SKM-1 (cell line): ENCODE measurements at regions not wholly inside any gene's neighbourhood (a gene's known extent, or its start where the extent isn't known, plus 50 kb on each side); places are given as distances from the start of the nearest gene placed in this dataset.

Experiments used
- DNase-seq: peaks from one replicate; lab custom pipeline; 2025; ENCODE audit not compliant: unreplicated experiment; lab: John Stamatoyannopoulos, UW

DNA sequence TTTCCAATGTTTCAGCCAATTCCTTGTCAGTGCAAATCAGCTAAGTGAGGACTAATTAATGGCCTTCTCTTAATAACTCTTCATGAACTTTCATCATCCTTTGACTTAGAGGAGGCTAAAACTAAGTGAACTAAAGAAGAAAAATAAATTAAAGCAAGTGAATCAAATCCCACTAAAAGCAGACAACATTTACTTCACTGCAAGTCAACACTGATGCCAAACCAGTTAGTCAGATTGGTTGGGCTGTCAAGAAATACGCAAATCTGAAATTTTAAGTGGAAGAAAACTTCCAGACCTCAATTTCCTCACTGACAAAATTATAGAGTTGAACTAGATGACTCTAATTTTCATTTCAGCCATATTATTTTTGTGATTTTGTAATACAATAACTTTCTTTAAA, 137.2 kb upstream of the PRLR start:
- no peak for DNase-seq

GRCh38 chr5:35365758-35366157, 135.5 kb upstream of the PRLR start:
- no peak for DNase-seq

GRCh38 chr5:35364350-35364749, 134.1 kb upstream of the PRLR start:
- DNase-seq: no peak

DNA sequence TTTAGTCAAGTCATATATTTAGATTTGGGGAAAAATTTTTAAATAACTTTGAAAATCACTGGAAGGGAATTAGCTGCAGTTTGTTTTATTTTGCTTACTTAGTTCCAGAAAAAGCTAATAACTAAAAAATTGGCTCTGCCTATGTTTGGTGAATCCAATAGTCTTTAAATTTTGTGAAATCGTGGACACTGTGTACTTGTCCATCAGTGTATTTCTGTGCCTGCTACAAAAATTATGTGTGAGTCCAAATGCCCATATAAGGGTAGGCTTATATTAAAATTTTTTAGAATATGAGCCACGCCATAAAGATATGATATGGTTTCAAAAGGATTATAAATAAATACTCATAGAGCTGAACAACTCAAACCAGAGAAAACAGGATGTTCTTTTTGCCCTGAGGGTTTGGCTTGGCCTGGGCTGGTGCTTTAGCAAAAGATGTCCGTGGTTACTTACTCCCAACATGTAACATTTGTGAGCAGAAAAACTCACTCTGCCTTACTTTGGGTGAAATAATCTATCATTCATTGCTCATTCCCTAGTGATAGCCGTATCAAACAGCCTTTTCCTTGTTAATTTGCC, 133.2 kb upstream of the PRLR start:
- no peak for DNase-seq

DNA sequence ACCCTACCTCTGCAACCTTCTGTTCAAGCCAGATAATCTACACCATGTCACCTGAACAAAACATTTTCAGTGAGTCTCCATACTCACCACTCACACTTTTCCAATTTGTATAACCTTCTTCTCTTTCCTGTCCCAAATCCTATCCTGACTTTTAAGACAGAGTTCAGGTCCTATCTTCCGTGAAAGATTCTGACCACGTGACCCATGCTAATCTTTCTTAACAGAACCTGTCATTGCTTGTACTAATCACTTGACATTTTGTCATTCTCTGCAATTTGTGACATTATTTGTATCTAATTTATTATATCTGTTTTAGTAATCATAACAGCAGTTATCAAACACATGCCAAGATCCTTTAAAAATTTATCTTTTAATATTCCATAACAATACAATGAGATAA, 132.5 kb upstream of the PRLR start:
- DNase-seq: no peak

- DNase-seq: no peak
Measured at GRCh38 chr5:35360671-35361070, 130.4 kb upstream of the PRLR start.

GRCh38 chr5:35359859-35360258, 129.6 kb upstream of the PRLR start:
- DNase-seq: no peak

- DNase-seq: no peak
Measured at GRCh38 chr5:35357973-35358372, 127.7 kb upstream of the PRLR start.

GRCh38 chr5:35356725-35357124, 126.4 kb upstream of the PRLR start:
- DNase-seq: no peak

- DNase-seq: no peak
Measured at GRCh38 chr5:35354751-35355150, 124.5 kb upstream of the PRLR start.

GRCh38 chr5:35345222-35345621, 114.9 kb upstream of the PRLR start:
- DNase-seq: no peak

DNA sequence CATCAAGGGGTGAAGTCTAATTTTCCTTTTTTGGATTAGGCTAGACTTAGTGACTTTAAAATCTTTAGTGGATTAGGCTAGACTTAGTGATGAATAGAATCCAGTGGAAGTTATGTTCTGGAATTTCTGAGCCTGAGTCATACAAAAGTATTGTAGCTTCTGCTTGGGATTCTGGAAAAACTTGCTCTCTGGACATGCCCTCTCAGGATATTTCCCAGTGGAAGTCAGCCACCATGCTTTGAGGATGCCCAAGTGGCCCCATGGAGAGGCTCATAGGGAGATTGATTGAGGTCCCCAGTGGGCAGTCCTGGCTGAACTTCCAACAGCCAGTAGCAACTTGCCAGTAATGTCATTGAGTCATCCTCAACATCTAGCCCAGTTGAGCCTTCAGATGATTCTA, 112.4 kb upstream of the PRLR start:
- no peak for DNase-seq

- DNase-seq: no peak
Measured at GRCh38 chr5:35341189-35341588, 110.9 kb upstream of the PRLR start.

DNA sequence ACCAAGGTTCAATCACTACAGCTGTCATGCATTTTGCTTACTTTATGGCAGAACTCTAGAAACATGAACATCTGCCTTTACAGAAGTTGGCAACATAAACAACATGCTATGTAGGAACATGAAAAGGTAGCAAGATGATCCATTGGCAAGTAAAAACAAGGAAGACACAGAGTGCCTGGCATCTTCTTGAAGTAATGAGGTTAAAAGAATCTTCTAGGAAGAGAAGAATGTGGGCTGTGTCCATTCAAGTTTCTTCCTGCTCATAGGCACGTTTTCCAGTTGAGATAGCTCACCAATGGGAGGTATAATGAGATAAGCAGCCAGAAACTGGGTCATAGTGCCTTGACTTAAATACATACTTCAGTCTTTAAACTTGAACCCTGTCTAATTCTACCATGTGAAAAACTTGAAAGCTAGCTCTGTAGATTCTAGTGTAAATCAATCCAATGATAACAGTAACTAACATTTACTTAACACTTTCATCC, 109.4 kb upstream of the PRLR start:
- no peak for DNase-seq

DNA sequence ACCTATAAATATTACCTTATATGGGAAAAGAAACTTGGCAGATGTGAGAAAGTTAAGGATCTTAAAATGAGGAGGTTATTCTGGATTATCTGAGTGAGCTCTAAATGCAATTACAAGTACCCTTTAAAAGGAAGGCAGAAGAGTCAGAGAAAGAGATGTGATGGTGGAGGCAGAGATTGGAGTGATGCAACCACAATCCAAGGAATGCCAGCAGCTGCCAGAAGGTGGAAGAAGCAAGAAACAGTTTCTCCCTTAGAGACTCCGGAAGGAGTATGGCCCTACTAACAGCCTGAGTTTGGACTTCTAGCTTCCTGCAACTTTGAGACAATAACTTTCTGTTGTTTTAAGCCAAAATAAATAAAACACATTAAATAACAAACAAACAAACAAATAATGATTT, 108.7 kb upstream of the PRLR start:
- no peak for DNase-seq

- no peak for DNase-seq
Measured at GRCh38 chr5:35338157-35338453, 107.8 kb upstream of the PRLR start.

- no peak for DNase-seq
Measured at GRCh38 chr5:35337340-35338156, 107.3 kb upstream of the PRLR start.

DNA sequence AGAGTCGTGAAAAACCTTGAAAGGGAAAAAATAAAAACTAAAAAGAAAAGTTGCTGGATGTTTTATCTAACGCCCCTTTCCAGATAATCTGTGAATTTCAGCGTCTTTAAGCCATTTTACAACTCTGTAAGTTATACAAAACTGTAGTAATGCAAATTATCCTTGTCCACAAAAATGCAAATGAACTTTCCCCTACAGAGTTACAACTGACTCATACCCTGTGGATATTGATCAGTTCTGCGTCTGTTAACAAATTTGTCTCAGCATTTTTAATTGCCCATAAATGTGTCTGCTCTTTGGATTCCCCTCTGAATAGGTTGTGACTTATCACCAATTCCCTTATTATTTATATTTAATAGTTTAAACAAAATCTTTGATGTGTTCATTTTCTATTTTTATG, 105.9 kb upstream of the PRLR start:
- no peak for DNase-seq

- DNase-seq: no peak
Measured at GRCh38 chr5:35335752-35336151, 105.5 kb upstream of the PRLR start.

GRCh38 chr5:35333366-35333765, 103.1 kb upstream of the PRLR start:
- DNase-seq: no peak

GRCh38 chr5:35331956-35332950, 102.0 kb upstream of the PRLR start:
- DNase-seq: no peak

DNA sequence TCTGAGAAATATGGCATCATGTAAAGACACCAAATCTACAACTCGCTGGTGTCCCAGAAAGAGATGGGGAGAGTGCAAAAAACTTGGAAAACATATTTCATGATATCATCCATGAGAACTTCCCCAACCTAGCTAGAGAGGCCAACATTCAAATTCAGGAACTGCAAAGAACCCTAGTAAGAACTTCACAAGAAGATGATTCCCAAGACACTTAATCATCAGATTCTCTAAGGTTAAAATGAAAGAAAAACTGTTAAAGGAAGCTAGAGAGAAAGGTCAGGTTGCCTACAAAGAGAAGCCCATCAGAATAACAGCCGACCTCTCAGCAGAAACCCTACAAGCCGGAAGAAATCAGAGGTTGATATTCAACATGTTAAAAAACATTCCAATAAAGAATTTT, 95.5 kb upstream of the PRLR start:
- no peak for DNase-seq
